ENCODE measurements at regions not wholly inside any gene's neighbourhood (a gene's known extent, or its start where the extent isn't known, plus 50 kb on each side); places are given as distances from the start of the nearest gene placed in this dataset.

- WGBS (ENCODE audit: insufficient coverage, low lambda C conversion rate), result 100% methylated on average over 1 of the region's 3 CpGs
- Histone ChIP-seq H3K36me3 (ENCODE audit: control insufficient read depth, insufficient read depth, low read length) (no peaks in the 10 kb centered on the region), H3K27ac (ENCODE audit: low read length) (no peak overlapping the region), H3K9me3 (ENCODE audit: control insufficient read depth, low read depth, low read length) (no peaks in the 10 kb centered on the region), H3K4me3 (ENCODE audit: low read length) (no peak overlapping the region), H3K4me1 (ENCODE audit: control insufficient read depth, insufficient read depth, low read length) (no peaks in the 10 kb centered on the region), H3K27me3 (ENCODE audit: control insufficient read depth, insufficient read depth, low read length) (no peaks in the 10 kb centered on the region)
- DNase-seq, result no peak
Observed at GRCh38 chr4:89404530-89404929, 96.9 kb upstream of the GPRIN3 start.

GRCh38 chr4:89403826-89404225 lies 96.2 kb upstream of the GPRIN3 start:
- WGBS (ENCODE audit: insufficient coverage, low lambda C conversion rate), result no CpG with 5 or more reads among the region's 2 CpGs
- no peak for DNase-seq

GRCh38 chr4:89400287-89401035 lies 92.9 kb upstream of the GPRIN3 start:
- no peak overlapping the region for H3K27ac ChIP-seq (ENCODE audit: low read length)
- DNase-seq, result no peak
- no peaks in the 10 kb centered on the region for H3K36me3 ChIP-seq (ENCODE audit: control insufficient read depth, insufficient read depth, low read length)
- no peaks in the 10 kb centered on the region for H3K9me3 ChIP-seq (ENCODE audit: control insufficient read depth, low read depth, low read length)
- 96% methylated on average over 4 of the region's 7 CpGs for WGBS (ENCODE audit: insufficient coverage, low lambda C conversion rate)
- no peaks in the 10 kb centered on the region for H3K4me1 ChIP-seq (ENCODE audit: control insufficient read depth, insufficient read depth, low read length)
- H3K4me3 ChIP-seq (ENCODE audit: low read length), result no peak overlapping the region
- H3K27me3 ChIP-seq (ENCODE audit: control insufficient read depth, insufficient read depth, low read length), result no peaks in the 10 kb centered on the region

More at GRCh38 chr4:89403826-89404225, 96.2 kb upstream of the GPRIN3 start:
- Histone ChIP-seq H3K4me1 (ENCODE audit: control insufficient read depth, insufficient read depth, low read length) (no peaks in the 10 kb centered on the region), H3K9me3 (ENCODE audit: control insufficient read depth, low read depth, low read length) (no peaks in the 10 kb centered on the region), H3K36me3 (ENCODE audit: control insufficient read depth, insufficient read depth, low read length) (no peaks in the 10 kb centered on the region), H3K4me3 (ENCODE audit: low read length) (no peak overlapping the region), H3K27me3 (ENCODE audit: control insufficient read depth, insufficient read depth, low read length) (no peaks in the 10 kb centered on the region), H3K27ac (ENCODE audit: low read length) (no peak overlapping the region)

GRCh38 chr4:89398644-89399043 lies 91.0 kb upstream of the GPRIN3 start:
- DNase-seq, result no peak
- H3K4me1 ChIP-seq (ENCODE audit: control insufficient read depth, insufficient read depth, low read length), result no peaks in the 10 kb centered on the region
- H3K36me3 ChIP-seq (ENCODE audit: control insufficient read depth, insufficient read depth, low read length), result no peaks in the 10 kb centered on the region
- H3K27ac ChIP-seq (ENCODE audit: low read length), result no peak overlapping the region
- H3K27me3 ChIP-seq (ENCODE audit: control insufficient read depth, insufficient read depth, low read length), result no peaks in the 10 kb centered on the region
- no peaks in the 10 kb centered on the region for H3K9me3 ChIP-seq (ENCODE audit: control insufficient read depth, low read depth, low read length)
- H3K4me3 ChIP-seq (ENCODE audit: low read length), result no peak overlapping the region

- no peak overlapping the region for H3K27ac ChIP-seq (ENCODE audit: low read length)
- no peaks in the 10 kb centered on the region for H3K9me3 ChIP-seq (ENCODE audit: control insufficient read depth, low read depth, low read length)
- WGBS (ENCODE audit: insufficient coverage, low lambda C conversion rate), result 90% methylated on average over 4 of the region's 4 CpGs
- H3K4me3 ChIP-seq (ENCODE audit: low read length), result no peak overlapping the region
- H3K36me3 ChIP-seq (ENCODE audit: control insufficient read depth, insufficient read depth, low read length), result no peaks in the 10 kb centered on the region
- DNase-seq, result no peak
- no peaks in the 10 kb centered on the region for H3K27me3 ChIP-seq (ENCODE audit: control insufficient read depth, insufficient read depth, low read length)
- no peaks in the 10 kb centered on the region for H3K4me1 ChIP-seq (ENCODE audit: control insufficient read depth, insufficient read depth, low read length)
Observed at GRCh38 chr4:89398146-89398545, 90.5 kb upstream of the GPRIN3 start.

GRCh38 chr4:89397441-89397840 lies 89.8 kb upstream of the GPRIN3 start:
- Histone ChIP-seq H3K27me3 (ENCODE audit: control insufficient read depth, insufficient read depth, low read length) (no peaks in the 10 kb centered on the region), H3K36me3 (ENCODE audit: control insufficient read depth, insufficient read depth, low read length) (no peaks in the 10 kb centered on the region), H3K4me3 (ENCODE audit: low read length) (no peak overlapping the region), H3K27ac (ENCODE audit: low read length) (no peak overlapping the region), H3K4me1 (ENCODE audit: control insufficient read depth, insufficient read depth, low read length) (no peaks in the 10 kb centered on the region), H3K9me3 (ENCODE audit: control insufficient read depth, low read depth, low read length) (no peaks in the 10 kb centered on the region)
- DNase-seq, result no peak
- WGBS (ENCODE audit: insufficient coverage, low lambda C conversion rate), result 93% methylated on average over 1 of the region's 1 CpG

- Histone ChIP-seq H3K27me3 (ENCODE audit: control insufficient read depth, insufficient read depth, low read length) (no peaks in the 10 kb centered on the region), H3K27ac (ENCODE audit: low read length) (no peak overlapping the region), H3K9me3 (ENCODE audit: control insufficient read depth, low read depth, low read length) (peaks cover 3% of the 10 kb centered on the region), H3K4me1 (ENCODE audit: control insufficient read depth, insufficient read depth, low read length) (no peaks in the 10 kb centered on the region), H3K36me3 (ENCODE audit: control insufficient read depth, insufficient read depth, low read length) (no peaks in the 10 kb centered on the region), H3K4me3 (ENCODE audit: low read length) (no peak overlapping the region)
- no peak for DNase-seq
- no CpG with 5 or more reads among the region's 2 CpGs for WGBS (ENCODE audit: insufficient coverage, low lambda C conversion rate)
Observed at GRCh38 chr4:89382439-89382838, 74.8 kb upstream of the GPRIN3 start.

- H3K4me3 ChIP-seq (ENCODE audit: low read length), result no peak overlapping the region
- 92% methylated on average over 1 of the region's 1 CpG for WGBS (ENCODE audit: insufficient coverage, low lambda C conversion rate)
- DNase-seq, result no peak
- H3K27me3 ChIP-seq (ENCODE audit: control insufficient read depth, insufficient read depth, low read length), result no peaks in the 10 kb centered on the region
- H3K9me3 ChIP-seq (ENCODE audit: control insufficient read depth, low read depth, low read length), result peaks cover 3% of the 10 kb centered on the region
- H3K27ac ChIP-seq (ENCODE audit: low read length), result no peak overlapping the region
- no peaks in the 10 kb centered on the region for H3K36me3 ChIP-seq (ENCODE audit: control insufficient read depth, insufficient read depth, low read length)
- no peaks in the 10 kb centered on the region for H3K4me1 ChIP-seq (ENCODE audit: control insufficient read depth, insufficient read depth, low read length)
Observed at GRCh38 chr4:89380980-89381379, 73.4 kb upstream of the GPRIN3 start.

GRCh38 chr4:89379511-89380044 lies 72.0 kb upstream of the GPRIN3 start:
- Histone ChIP-seq H3K9me3 (ENCODE audit: control insufficient read depth, low read depth, low read length) (peaks cover 3% of the 10 kb centered on the region), H3K4me3 (ENCODE audit: low read length) (no peak overlapping the region), H3K4me1 (ENCODE audit: control insufficient read depth, insufficient read depth, low read length) (no peaks in the 10 kb centered on the region), H3K27me3 (ENCODE audit: control insufficient read depth, insufficient read depth, low read length) (no peaks in the 10 kb centered on the region), H3K27ac (ENCODE audit: low read length) (no peak overlapping the region), H3K36me3 (ENCODE audit: control insufficient read depth, insufficient read depth, low read length) (no peaks in the 10 kb centered on the region)
- 100% methylated on average over 1 of the region's 1 CpG for WGBS (ENCODE audit: insufficient coverage, low lambda C conversion rate)
- no peak for DNase-seq

GRCh38 chr4:89373394-89373793 lies 65.8 kb upstream of the GPRIN3 start:
- no CpG with 5 or more reads among the region's 4 CpGs for WGBS (ENCODE audit: insufficient coverage, low lambda C conversion rate)
- no peak for DNase-seq
- no peak overlapping the region for H3K4me3 ChIP-seq (ENCODE audit: low read length)
- no peaks in the 10 kb centered on the region for H3K4me1 ChIP-seq (ENCODE audit: control insufficient read depth, insufficient read depth, low read length)
- H3K27me3 ChIP-seq (ENCODE audit: control insufficient read depth, insufficient read depth, low read length), result peaks cover 2% of the 10 kb centered on the region
- H3K27ac ChIP-seq (ENCODE audit: low read length), result no peak overlapping the region
- H3K36me3 ChIP-seq (ENCODE audit: control insufficient read depth, insufficient read depth, low read length), result no peaks in the 10 kb centered on the region
- H3K9me3 ChIP-seq (ENCODE audit: control insufficient read depth, low read depth, low read length), result no peaks in the 10 kb centered on the region

GRCh38 chr4:89371614-89372013 lies 64.0 kb upstream of the GPRIN3 start:
- Histone ChIP-seq H3K27me3 (ENCODE audit: control insufficient read depth, insufficient read depth, low read length) (peaks cover 2% of the 10 kb centered on the region), H3K27ac (ENCODE audit: low read length) (no peak overlapping the region), H3K9me3 (ENCODE audit: control insufficient read depth, low read depth, low read length) (no peaks in the 10 kb centered on the region), H3K4me3 (ENCODE audit: low read length) (no peak overlapping the region), H3K4me1 (ENCODE audit: control insufficient read depth, insufficient read depth, low read length) (no peaks in the 10 kb centered on the region), H3K36me3 (ENCODE audit: control insufficient read depth, insufficient read depth, low read length) (no peaks in the 10 kb centered on the region)
- no CpG with 5 or more reads among the region's 3 CpGs for WGBS (ENCODE audit: insufficient coverage, low lambda C conversion rate)
- DNase-seq, result no peak
